Liver (tissue), 8 donors: ENCODE measurements at regions not wholly inside any gene's neighbourhood (a gene's known extent, or its start where the extent isn't known, plus 50 kb on each side); places are given as distances from the start of the nearest gene placed in this dataset.

Experiments used
- DNase-seq: peaks from one replicate; pipeline ENCODE4 v3.0.0-alpha.2; 2017; ENCODE audit warnings: low spot score
- H3K27ac ChIP-seq, 2 donors: one replicate each; pipeline ENCODE4 v1.7.0; 2013; ENCODE audit warnings: inconsistent platforms in 2 of 2, low read length in 2 of 2, control low read depth in 1 of 2, low read depth in 1 of 2, mild to moderate bottlenecking in 1 of 2
- H3K27me3 ChIP-seq, 4 donors: one replicate each; pipeline versions ENCODE4 v1.6.1 to v1.7.0; 2013; ENCODE audit warnings: low read length in 3 of 4, inconsistent platforms in 1 of 4, mild to moderate bottlenecking in 1 of 4, moderate library complexity in 1 of 4; ENCODE audit not compliant: control insufficient read depth in 4 of 4, insufficient read depth in 4 of 4
- H3K36me3 ChIP-seq, 4 donors: one replicate each; pipeline versions ENCODE4 v1.6.1 to v1.7.0; 2013; ENCODE audit warnings: low read length in 3 of 4, mild to moderate bottlenecking in 3 of 4, low read depth in 1 of 4, moderate library complexity in 1 of 4; ENCODE audit not compliant: control insufficient read depth in 4 of 4, insufficient read depth in 3 of 4
- H3K4me1 ChIP-seq, 4 donors: one replicate each; pipeline versions ENCODE4 v1.6.1 to v1.7.0; 2013; ENCODE audit warnings: low read length in 3 of 4, mild to moderate bottlenecking in 3 of 4, moderate library complexity in 1 of 4; ENCODE audit not compliant: control insufficient read depth in 4 of 4, insufficient read depth in 4 of 4
- H3K4me3 ChIP-seq, 3 donors: one replicate each; pipeline versions ENCODE4 v1.6.1 to v1.7.0; 2013; ENCODE audit warnings: low read length in 3 of 3, control low read depth in 1 of 3, low read depth in 1 of 3, mild to moderate bottlenecking in 1 of 3
- H3K9ac ChIP-seq, 2 donors: one replicate each; pipeline ENCODE4 v1.7.0; 2013; ENCODE audit warnings: low read length in 2 of 2, mild to moderate bottlenecking in 2 of 2, moderate library complexity in 2 of 2, control low read depth in 1 of 2, low read depth in 1 of 2
- H3K9me3 ChIP-seq, 4 donors: one replicate each; pipeline versions ENCODE4 v1.6.1 to v1.7.0; 2013; ENCODE audit warnings: low read length in 3 of 4; ENCODE audit not compliant: control insufficient read depth in 4 of 4
- EGR1 ChIP-seq, 2 donors: IDR thresholded peaks; 2 replicates each; pipeline ENCODE4 v1.6.1; 2016 to 2018; ENCODE audit warnings: antibody characterized with exemption in 2 of 2, low read depth in 2 of 2
- FOXA1 ChIP-seq: IDR thresholded peaks from 2 replicates; pipeline ENCODE4 v1.6.1; 2016; ENCODE audit warnings: antibody characterized with exemption
- FOXA2 ChIP-seq: IDR thresholded peaks from 2 replicates; pipeline ENCODE4 v1.6.1; 2016; ENCODE audit warnings: antibody characterized with exemption
- GABPA ChIP-seq, 2 donors: IDR thresholded peaks in 1 of 2; conservative IDR thresholded peaks in 1 of 2; 2 replicates each; pipeline ENCODE4 v1.6.1; 2016; ENCODE audit warnings: antibody characterized with exemption in 2 of 2, mild to moderate bottlenecking in 1 of 2, moderate library complexity in 1 of 2
- HNF4A ChIP-seq, 2 donors: conservative IDR thresholded peaks; 2 replicates each; pipeline ENCODE4 v1.6.1; 2016; ENCODE audit warnings: antibody characterized with exemption in 2 of 2, mild to moderate bottlenecking in 2 of 2
- HNF4G ChIP-seq: IDR thresholded peaks from 2 replicates; pipeline ENCODE4 v1.6.1; 2016; ENCODE audit warnings: antibody characterized with exemption
- JUND ChIP-seq, 2 donors: IDR thresholded peaks; 2 replicates each; pipeline ENCODE4 v1.6.1; 2016; ENCODE audit warnings: antibody characterized with exemption in 2 of 2
- NR2F2 ChIP-seq: IDR thresholded peaks from 2 replicates; pipeline ENCODE4 v1.6.1; 2016; ENCODE audit warnings: antibody characterized with exemption
- RAD21 ChIP-seq, 2 donors: IDR thresholded peaks; 2 replicates each; pipeline ENCODE4 v1.6.1; 2016; ENCODE audit warnings: antibody characterized with exemption in 2 of 2, mild to moderate bottlenecking in 2 of 2
- RXRA ChIP-seq, 2 donors: IDR thresholded peaks; 2 replicates each; pipeline ENCODE4 v1.6.1; 2017 to 2018; ENCODE audit warnings: antibody characterized with exemption in 2 of 2, mild to moderate bottlenecking in 1 of 2
- SP1 ChIP-seq: IDR thresholded peaks from 2 replicates; pipeline ENCODE4 v1.6.1; 2018; ENCODE audit warnings: antibody characterized with exemption, mild to moderate bottlenecking
- TAF1 ChIP-seq: conservative IDR thresholded peaks from 2 replicates; pipeline ENCODE4 v1.6.1; 2016; ENCODE audit warnings: antibody characterized with exemption, mild to moderate bottlenecking
- YY1 ChIP-seq: IDR thresholded peaks from 2 replicates; pipeline ENCODE4 v1.6.1; 2016; ENCODE audit warnings: antibody characterized with exemption, mild to moderate bottlenecking
- WGBS: extraction: QIAGEN DNeasy Blood & Tissue Kit; methylation state at CpG from one replicate; pipeline ENCODE4 v1.1.7; 2013; 5-methylcytosine and 5-hydroxymethylcytosine counted together
- TF ChIP-seq, protein P1 (sequence below): IDR thresholded peaks from 2 replicates; pipeline ENCODE4 v1.6.1; 2016; ENCODE audit warnings: antibody characterized with exemption
- TF ChIP-seq, protein P2 (sequence below): IDR thresholded peaks from 2 replicates; pipeline ENCODE4 v1.6.1; 2016; ENCODE audit warnings: antibody characterized with exemption
- TF ChIP-seq, protein P3 (sequence below): IDR thresholded peaks from 2 replicates; pipeline ENCODE4 v1.6.1; 2016; ENCODE audit warnings: antibody characterized with exemption
- TF ChIP-seq, protein P4 (sequence below): IDR thresholded peaks from 2 replicates; pipeline ENCODE4 v1.6.1; 2016; ENCODE audit warnings: antibody characterized with exemption, mild to moderate bottlenecking
- TF ChIP-seq, protein P5 (sequence below): fragments of 150-350 bp; IDR thresholded peaks from 2 replicates; pipeline ENCODE4 v1.5.1; 2017; ENCODE audit warnings: improper control_type of control experiment, low read depth, low read length; ENCODE audit not compliant: missing input control
- donor health status: healthy.
- donor health status: healthy.
- donor health status: healthy.
- donor health status: healthy.
- donor health status: healthy.

DNA sequence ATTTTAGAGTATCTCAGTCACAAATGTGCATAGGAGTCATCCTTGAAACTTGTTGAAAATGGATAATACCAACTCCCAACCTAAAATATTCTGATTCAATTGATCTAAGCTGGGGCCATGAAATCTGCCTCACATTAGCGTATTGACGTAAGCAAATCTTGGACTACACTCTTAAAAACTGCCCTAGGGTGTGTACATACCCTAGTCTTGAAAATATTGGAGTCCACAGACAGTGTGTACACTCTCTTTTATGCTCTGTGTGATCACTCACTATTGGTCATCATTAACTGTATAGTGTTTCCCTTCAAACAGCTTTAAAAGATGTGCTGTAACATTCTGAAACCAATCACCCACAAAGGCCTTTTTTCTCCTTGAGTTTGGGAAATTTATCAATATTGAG lies 102.9 kb upstream of the FERD3L start:
- no peaks in the 10 kb centered on the region for H3K4me1 ChIP-seq
- no peak for DNase-seq
- H3K9ac ChIP-seq: no peak overlapping the region
- H3K9me3 ChIP-seq: no peaks in the 10 kb centered on the region
- H3K36me3 ChIP-seq: no peaks in the 10 kb centered on the region
- H3K27ac ChIP-seq: no peak overlapping the region
- TF ChIP-seq RXRA (IDR thresholded peaks at IDR 0.05): no peak
- TF ChIP-seq, protein P1, sequence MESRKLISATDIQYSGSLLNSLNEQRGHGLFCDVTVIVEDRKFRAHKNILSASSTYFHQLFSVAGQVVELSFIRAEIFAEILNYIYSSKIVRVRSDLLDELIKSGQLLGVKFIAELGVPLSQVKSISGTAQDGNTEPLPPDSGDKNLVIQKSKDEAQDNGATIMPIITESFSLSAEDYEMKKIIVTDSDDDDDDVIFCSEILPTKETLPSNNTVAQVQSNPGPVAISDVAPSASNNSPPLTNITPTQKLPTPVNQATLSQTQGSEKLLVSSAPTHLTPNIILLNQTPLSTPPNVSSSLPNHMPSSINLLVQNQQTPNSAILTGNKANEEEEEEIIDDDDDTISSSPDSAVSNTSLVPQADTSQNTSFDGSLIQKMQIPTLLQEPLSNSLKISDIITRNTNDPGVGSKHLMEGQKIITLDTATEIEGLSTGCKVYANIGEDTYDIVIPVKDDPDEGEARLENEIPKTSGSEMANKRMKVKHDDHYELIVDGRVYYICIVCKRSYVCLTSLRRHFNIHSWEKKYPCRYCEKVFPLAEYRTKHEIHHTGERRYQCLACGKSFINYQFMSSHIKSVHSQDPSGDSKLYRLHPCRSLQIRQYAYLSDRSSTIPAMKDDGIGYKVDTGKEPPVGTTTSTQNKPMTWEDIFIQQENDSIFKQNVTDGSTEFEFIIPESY: no peak
- TF ChIP-seq, protein P2, sequence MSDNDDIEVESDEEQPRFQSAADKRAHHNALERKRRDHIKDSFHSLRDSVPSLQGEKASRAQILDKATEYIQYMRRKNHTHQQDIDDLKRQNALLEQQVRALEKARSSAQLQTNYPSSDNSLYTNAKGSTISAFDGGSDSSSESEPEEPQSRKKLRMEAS: no peak
- TF ChIP-seq, protein P3, sequence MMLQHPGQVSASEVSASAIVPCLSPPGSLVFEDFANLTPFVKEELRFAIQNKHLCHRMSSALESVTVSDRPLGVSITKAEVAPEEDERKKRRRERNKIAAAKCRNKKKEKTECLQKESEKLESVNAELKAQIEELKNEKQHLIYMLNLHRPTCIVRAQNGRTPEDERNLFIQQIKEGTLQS: no peak
- no peak for TF ChIP-seq FOXA1
- no peak for TF ChIP-seq GABPA (IDR thresholded peaks at IDR 0.05 in 1 of 2, conservative IDR thresholded peaks at IDR 0.05 in 1 of 2)
- TF ChIP-seq YY1: no peak
- no peak for TF ChIP-seq JUND (IDR thresholded peaks at IDR 0.05)
- TF ChIP-seq FOXA2: no peak
- no peak for TF ChIP-seq HNF4A (conservative IDR thresholded peaks at IDR 0.05)
- TF ChIP-seq NR2F2: no peak
- no peak for TF ChIP-seq EGR1 (IDR thresholded peaks at IDR 0.05; ENCODE audit: low read depth in 2 of 2)
- TF ChIP-seq, protein P4, sequence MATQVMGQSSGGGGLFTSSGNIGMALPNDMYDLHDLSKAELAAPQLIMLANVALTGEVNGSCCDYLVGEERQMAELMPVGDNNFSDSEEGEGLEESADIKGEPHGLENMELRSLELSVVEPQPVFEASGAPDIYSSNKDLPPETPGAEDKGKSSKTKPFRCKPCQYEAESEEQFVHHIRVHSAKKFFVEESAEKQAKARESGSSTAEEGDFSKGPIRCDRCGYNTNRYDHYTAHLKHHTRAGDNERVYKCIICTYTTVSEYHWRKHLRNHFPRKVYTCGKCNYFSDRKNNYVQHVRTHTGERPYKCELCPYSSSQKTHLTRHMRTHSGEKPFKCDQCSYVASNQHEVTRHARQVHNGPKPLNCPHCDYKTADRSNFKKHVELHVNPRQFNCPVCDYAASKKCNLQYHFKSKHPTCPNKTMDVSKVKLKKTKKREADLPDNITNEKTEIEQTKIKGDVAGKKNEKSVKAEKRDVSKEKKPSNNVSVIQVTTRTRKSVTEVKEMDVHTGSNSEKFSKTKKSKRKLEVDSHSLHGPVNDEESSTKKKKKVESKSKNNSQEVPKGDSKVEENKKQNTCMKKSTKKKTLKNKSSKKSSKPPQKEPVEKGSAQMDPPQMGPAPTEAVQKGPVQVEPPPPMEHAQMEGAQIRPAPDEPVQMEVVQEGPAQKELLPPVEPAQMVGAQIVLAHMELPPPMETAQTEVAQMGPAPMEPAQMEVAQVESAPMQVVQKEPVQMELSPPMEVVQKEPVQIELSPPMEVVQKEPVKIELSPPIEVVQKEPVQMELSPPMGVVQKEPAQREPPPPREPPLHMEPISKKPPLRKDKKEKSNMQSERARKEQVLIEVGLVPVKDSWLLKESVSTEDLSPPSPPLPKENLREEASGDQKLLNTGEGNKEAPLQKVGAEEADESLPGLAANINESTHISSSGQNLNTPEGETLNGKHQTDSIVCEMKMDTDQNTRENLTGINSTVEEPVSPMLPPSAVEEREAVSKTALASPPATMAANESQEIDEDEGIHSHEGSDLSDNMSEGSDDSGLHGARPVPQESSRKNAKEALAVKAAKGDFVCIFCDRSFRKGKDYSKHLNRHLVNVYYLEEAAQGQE: no peak
- no peak for TF ChIP-seq TAF1
- TF ChIP-seq SP1: no peak
- no peak for TF ChIP-seq HNF4G
- TF ChIP-seq RAD21 (IDR thresholded peaks at IDR 0.05): no peak
- H3K4me3 ChIP-seq: no peak overlapping the region
- no peaks in the 10 kb centered on the region for H3K27me3 ChIP-seq
- 86% methylated on average over 2 of the region's 2 CpGs for WGBS

DNA sequence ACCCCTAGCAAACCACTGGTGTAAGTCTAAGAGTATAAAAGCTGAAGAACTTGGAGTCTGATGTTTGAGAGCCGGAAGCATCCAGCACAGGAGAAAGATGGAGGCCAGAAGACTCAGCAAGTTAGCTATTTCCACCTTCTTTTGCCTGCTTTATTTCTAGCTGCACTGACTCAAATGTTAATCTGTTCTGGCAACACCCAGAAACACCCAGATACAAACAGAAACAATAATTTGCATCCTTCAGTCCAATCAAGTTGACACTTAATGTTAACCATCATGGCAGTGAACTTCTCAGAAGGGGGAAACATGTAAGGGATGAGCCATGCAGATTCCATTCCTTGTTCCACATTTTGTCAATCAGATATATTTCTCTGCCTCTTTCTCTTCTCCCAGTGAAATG lies 101.8 kb upstream of the FERD3L start:
- Histone ChIP-seq H3K4me3 (no peak overlapping the region), H3K36me3 (no peaks in the 10 kb centered on the region), H3K9me3 (no peaks in the 10 kb centered on the region), H3K27ac (no peak overlapping the region), H3K9ac (no peak overlapping the region), H3K27me3 (no peaks in the 10 kb centered on the region), H3K4me1 (no peaks in the 10 kb centered on the region)
- DNase-seq: no peak
- TF ChIP-seq, protein P1: no peak
- no peak for TF ChIP-seq RAD21 (IDR thresholded peaks at IDR 0.05)
- TF ChIP-seq, protein P3: no peak
- no peak for TF ChIP-seq HNF4G
- no peak for TF ChIP-seq JUND (IDR thresholded peaks at IDR 0.05)
- no peak for TF ChIP-seq SP1
- TF ChIP-seq TAF1: no peak
- no peak for TF ChIP-seq GABPA (IDR thresholded peaks at IDR 0.05 in 1 of 2, conservative IDR thresholded peaks at IDR 0.05 in 1 of 2)
- TF ChIP-seq RXRA (IDR thresholded peaks at IDR 0.05): no peak
- TF ChIP-seq NR2F2: no peak
- no peak for TF ChIP-seq EGR1 (IDR thresholded peaks at IDR 0.05; ENCODE audit: low read depth in 2 of 2)
- TF ChIP-seq, protein P5, sequence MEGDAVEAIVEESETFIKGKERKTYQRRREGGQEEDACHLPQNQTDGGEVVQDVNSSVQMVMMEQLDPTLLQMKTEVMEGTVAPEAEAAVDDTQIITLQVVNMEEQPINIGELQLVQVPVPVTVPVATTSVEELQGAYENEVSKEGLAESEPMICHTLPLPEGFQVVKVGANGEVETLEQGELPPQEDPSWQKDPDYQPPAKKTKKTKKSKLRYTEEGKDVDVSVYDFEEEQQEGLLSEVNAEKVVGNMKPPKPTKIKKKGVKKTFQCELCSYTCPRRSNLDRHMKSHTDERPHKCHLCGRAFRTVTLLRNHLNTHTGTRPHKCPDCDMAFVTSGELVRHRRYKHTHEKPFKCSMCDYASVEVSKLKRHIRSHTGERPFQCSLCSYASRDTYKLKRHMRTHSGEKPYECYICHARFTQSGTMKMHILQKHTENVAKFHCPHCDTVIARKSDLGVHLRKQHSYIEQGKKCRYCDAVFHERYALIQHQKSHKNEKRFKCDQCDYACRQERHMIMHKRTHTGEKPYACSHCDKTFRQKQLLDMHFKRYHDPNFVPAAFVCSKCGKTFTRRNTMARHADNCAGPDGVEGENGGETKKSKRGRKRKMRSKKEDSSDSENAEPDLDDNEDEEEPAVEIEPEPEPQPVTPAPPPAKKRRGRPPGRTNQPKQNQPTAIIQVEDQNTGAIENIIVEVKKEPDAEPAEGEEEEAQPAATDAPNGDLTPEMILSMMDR: no peak
- WGBS: 91% methylated on average over 1 of the region's 1 CpG
